ENCODE measurements at regions not wholly inside any gene's neighbourhood (a gene's known extent, or its start where the extent isn't known, plus 50 kb on each side); places are given as distances from the start of the nearest gene placed in this dataset.

DNA sequence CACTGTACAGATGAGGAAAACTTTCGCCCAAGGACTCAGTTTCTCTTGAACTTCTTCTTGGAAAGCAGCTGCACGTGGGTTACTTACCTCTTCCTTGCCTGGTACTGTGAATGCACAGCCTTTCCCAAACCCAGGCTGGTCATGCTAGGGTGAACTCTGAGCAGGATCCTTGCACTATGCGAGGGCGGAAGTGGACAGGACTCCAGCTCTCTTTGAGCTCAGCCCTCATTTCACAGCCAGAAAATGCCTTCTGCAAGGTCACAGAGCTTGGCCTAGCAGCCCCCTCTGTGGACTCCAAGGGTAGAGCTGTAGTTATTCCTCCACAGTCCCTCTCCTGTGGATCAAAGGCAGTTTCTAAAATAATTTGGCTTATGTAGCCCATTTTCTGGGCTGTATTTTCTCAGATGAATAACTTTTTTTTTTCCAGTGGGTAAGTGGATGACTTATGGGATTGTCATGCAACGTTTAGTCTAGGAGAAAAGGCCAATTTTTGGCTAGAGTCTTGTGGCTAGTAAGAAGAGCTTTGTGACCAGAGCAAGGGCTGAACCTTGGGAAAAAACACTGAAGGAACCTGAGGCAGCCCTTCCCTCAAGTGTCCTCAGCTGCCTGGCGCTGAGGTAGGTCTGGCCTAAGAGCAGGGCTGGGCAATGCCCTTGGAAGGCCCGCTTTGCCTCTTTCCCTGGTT, 172.7 kb downstream of the SCP2D1 start:
- no peaks in the 10 kb centered on the region for H3K36me3 ChIP-seq (replicated peaks; ENCODE audit: insufficient read depth, low read length)
- no peak for DNase-seq
- H3K27ac ChIP-seq (ENCODE audit: low read length), result no peak overlapping the region
- H3K9me2 ChIP-seq (replicated peaks; ENCODE audit: insufficient read depth, low read length), result no peaks in the 10 kb centered on the region
- H3K4me1 ChIP-seq (ENCODE audit: low read length), result no peaks in the 10 kb centered on the region
- TF ChIP-seq, protein P1, sequence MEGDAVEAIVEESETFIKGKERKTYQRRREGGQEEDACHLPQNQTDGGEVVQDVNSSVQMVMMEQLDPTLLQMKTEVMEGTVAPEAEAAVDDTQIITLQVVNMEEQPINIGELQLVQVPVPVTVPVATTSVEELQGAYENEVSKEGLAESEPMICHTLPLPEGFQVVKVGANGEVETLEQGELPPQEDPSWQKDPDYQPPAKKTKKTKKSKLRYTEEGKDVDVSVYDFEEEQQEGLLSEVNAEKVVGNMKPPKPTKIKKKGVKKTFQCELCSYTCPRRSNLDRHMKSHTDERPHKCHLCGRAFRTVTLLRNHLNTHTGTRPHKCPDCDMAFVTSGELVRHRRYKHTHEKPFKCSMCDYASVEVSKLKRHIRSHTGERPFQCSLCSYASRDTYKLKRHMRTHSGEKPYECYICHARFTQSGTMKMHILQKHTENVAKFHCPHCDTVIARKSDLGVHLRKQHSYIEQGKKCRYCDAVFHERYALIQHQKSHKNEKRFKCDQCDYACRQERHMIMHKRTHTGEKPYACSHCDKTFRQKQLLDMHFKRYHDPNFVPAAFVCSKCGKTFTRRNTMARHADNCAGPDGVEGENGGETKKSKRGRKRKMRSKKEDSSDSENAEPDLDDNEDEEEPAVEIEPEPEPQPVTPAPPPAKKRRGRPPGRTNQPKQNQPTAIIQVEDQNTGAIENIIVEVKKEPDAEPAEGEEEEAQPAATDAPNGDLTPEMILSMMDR (IDR thresholded peaks at IDR 0.05; ENCODE audit: low read length), result no peak
- no peak for TF ChIP-seq EZH2phosphoT487 (IDR thresholded peaks at IDR 0.05; ENCODE audit: low read length)
- no peak for TF ChIP-seq EZH2 (optimal IDR thresholded peaks at IDR 0.05; ENCODE audit: low read depth, low read length)
- H3K9me3 ChIP-seq (replicated peaks; ENCODE audit: insufficient read depth, low read length), result no peaks in the 10 kb centered on the region
- no peak overlapping the region for H3K9ac ChIP-seq (ENCODE audit: low read length)
- no peaks in the 10 kb centered on the region for H3K27me3 ChIP-seq (replicated peaks; ENCODE audit: insufficient read depth, low read length)
- H2AFZ ChIP-seq (ENCODE audit: low read length), result no peak overlapping the region
- no peaks in the 10 kb centered on the region for H3F3A ChIP-seq (ENCODE audit: insufficient read depth, low read length)
- no peaks in the 10 kb centered on the region for H3K79me2 ChIP-seq (ENCODE audit: low read length)
- no peaks in the 10 kb centered on the region for H4K20me1 ChIP-seq (ENCODE audit: insufficient read depth, low read length)
- no peak overlapping the region for H3K4me2 ChIP-seq (ENCODE audit: low read depth, low read length)
- no peak overlapping the region for H3K4me3 ChIP-seq (ENCODE audit: low read length)

DNA sequence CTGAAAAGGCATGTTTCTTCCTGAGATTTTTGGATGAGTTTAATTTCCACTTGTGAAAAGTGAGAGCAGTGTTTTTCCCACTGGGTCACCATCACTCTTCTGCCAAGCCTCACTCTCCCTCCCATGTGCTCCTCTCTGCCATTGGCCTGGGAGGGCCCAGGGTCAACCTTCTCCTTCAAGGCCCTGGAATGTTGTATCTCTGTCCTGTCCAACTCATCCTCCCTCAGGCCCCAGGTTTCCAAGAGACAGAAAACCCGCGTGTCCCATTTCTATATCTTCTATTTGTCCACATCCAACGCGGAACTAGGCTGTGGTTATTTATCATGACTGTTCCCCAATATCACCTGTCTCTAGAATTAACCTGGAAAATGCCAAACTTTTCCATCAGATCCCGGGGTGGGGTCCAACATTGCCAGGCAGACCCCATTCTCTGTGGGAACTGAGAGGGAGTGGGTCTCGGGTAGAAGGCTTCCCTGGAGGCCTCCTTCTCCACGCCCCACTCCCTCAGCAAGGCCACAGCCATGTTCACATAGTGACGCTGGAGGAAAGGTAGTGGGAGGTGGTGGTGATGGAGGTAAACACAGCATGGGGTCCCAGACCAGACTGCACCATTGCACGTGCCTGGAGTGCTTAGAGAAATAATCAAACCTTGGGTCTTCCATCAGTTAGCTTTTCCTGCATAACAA, 173.5 kb downstream of the SCP2D1 start:
- Histone ChIP-seq H3K27ac (ENCODE audit: low read length) (no peak overlapping the region), H3K9me3 (replicated peaks; ENCODE audit: insufficient read depth, low read length) (no peaks in the 10 kb centered on the region), H3K4me1 (ENCODE audit: low read length) (no peaks in the 10 kb centered on the region), H3K9me2 (replicated peaks; ENCODE audit: insufficient read depth, low read length) (no peaks in the 10 kb centered on the region), H3K4me2 (ENCODE audit: low read depth, low read length) (no peak overlapping the region), H3F3A (ENCODE audit: insufficient read depth, low read length) (no peaks in the 10 kb centered on the region), H3K4me3 (ENCODE audit: low read length) (no peak overlapping the region), H4K20me1 (ENCODE audit: insufficient read depth, low read length) (no peaks in the 10 kb centered on the region), H2AFZ (ENCODE audit: low read length) (no peak overlapping the region), H3K9ac (ENCODE audit: low read length) (no peak overlapping the region), H3K36me3 (replicated peaks; ENCODE audit: insufficient read depth, low read length) (no peaks in the 10 kb centered on the region), H3K79me2 (ENCODE audit: low read length) (no peaks in the 10 kb centered on the region), H3K27me3 (replicated peaks; ENCODE audit: insufficient read depth, low read length) (no peaks in the 10 kb centered on the region)
- TF ChIP-seq, protein P1 (IDR thresholded peaks at IDR 0.05; ENCODE audit: low read length), result no peak
- TF ChIP-seq EZH2 (optimal IDR thresholded peaks at IDR 0.05; ENCODE audit: low read depth, low read length) (no peak), EZH2phosphoT487 (IDR thresholded peaks at IDR 0.05; ENCODE audit: low read length) (no peak)
- DNase-seq, result no peak

DNA sequence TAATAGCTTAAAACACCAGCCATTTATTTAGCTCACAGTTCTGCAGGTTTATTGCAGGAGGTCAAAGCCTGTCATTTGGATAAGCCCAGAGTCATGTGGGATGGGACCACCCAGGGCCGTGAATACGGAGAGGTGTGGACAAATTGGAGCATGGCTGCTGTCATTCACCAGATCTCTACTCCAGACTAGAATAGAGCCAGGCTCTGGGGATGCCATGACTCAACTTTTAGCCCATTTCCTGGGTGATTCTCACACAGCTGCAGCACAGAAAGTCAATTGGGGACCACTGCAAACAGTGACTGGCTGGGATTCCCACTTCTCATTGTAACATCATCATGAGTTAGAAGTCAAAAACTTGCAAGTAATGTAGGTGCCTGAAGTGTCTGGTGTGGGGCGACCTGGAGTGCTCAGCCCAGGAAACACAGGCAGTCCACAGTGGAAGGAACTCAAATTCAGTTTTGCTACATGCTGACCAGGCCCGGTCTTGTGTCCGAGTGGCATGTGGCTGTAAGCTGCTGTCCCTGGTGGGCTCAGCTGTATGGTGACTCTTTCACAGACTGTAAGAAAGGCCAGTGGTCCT, 174.3 kb downstream of the SCP2D1 start:
- no peaks in the 10 kb centered on the region for H3K36me3 ChIP-seq (replicated peaks; ENCODE audit: insufficient read depth, low read length)
- TF ChIP-seq, protein P1 (IDR thresholded peaks at IDR 0.05; ENCODE audit: low read length), result no peak
- TF ChIP-seq EZH2 (optimal IDR thresholded peaks at IDR 0.05; ENCODE audit: low read depth, low read length) (no peak), EZH2phosphoT487 (IDR thresholded peaks at IDR 0.05; ENCODE audit: low read length) (no peak)
- H3K79me2 ChIP-seq (ENCODE audit: low read length), result no peaks in the 10 kb centered on the region
- H4K20me1 ChIP-seq (ENCODE audit: insufficient read depth, low read length), result no peaks in the 10 kb centered on the region
- no peak for DNase-seq
- H3K27me3 ChIP-seq (replicated peaks; ENCODE audit: insufficient read depth, low read length), result no peaks in the 10 kb centered on the region
- H3K9me3 ChIP-seq (replicated peaks; ENCODE audit: insufficient read depth, low read length), result no peaks in the 10 kb centered on the region
- H3F3A ChIP-seq (ENCODE audit: insufficient read depth, low read length), result no peaks in the 10 kb centered on the region
- H2AFZ ChIP-seq (ENCODE audit: low read length), result no peak overlapping the region
- H3K4me1 ChIP-seq (ENCODE audit: low read length), result no peaks in the 10 kb centered on the region
- no peak overlapping the region for H3K9ac ChIP-seq (ENCODE audit: low read length)
- H3K4me2 ChIP-seq (ENCODE audit: low read depth, low read length), result no peak overlapping the region
- no peak overlapping the region for H3K4me3 ChIP-seq (ENCODE audit: low read length)
- H3K27ac ChIP-seq (ENCODE audit: low read length), result no peak overlapping the region
- no peaks in the 10 kb centered on the region for H3K9me2 ChIP-seq (replicated peaks; ENCODE audit: insufficient read depth, low read length)

Data from MM.1S (cell line).